ENCODE measurements at regions not wholly inside any gene's neighbourhood (a gene's known extent, or its start where the extent isn't known, plus 50 kb on each side); places are given as distances from the start of the nearest gene placed in this dataset.
A peak's percentile ranks its signal among the peaks of the same experiment; 100 is the strongest.
"Not testable (repeated sequence)": the region's sequence is repeated elsewhere in the genome, so short reads cannot be mapped to it uniquely, and the experiment has no call there.

DNA sequence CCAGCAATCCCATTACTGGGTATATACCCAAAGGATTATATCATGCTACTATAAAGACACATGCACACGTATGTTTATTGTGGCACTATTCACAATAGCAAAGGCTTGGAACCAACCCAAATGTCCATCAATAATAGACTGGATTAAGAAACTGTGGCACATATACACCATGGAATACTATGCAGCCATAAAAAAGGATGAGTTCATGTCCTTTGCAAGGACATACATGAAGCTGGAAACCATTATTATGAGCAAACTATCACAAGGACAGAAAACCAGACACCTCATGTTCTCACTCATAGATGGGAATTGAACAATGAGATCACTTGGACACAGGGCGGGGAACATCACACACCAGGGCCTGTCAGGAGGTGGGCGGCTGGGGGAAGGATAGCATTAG, 92.8 kb upstream of the SLC1A3 start:
- not testable (repeated sequence) for H3K27ac ChIP-seq; DNase-seq (ENCODE audit: low read depth, low spot score)

- no peak overlapping the region for H3K27ac ChIP-seq
- no peak for DNase-seq (ENCODE audit: low read depth, low spot score)
These were observed 86.5 kb upstream of the SLC1A3 start for GRCh38 chr5:36519881-36520280.

GRCh38 chr5:36521219-36521618, 85.2 kb upstream of the SLC1A3 start:
- no peak overlapping the region for H3K27ac ChIP-seq
- DNase-seq (ENCODE audit: low read depth, low spot score): no peak

- H3K27ac ChIP-seq: no peak overlapping the region
- no peak for DNase-seq (ENCODE audit: low read depth, low spot score)
These were observed 84.3 kb upstream of the SLC1A3 start for GRCh38 chr5:36521838-36522745.

- H3K27ac ChIP-seq: no peak overlapping the region
- no peak for DNase-seq (ENCODE audit: low read depth, low spot score)
These were observed 83.7 kb upstream of the SLC1A3 start for GRCh38 chr5:36522746-36523065.

GRCh38 chr5:36523450-36523849, 83.0 kb upstream of the SLC1A3 start:
- H3K27ac ChIP-seq: no peak overlapping the region

GRCh38 chr5:36523926-36524325, 82.5 kb upstream of the SLC1A3 start:
- H3K27ac ChIP-seq: no peak overlapping the region
- no peak for DNase-seq (ENCODE audit: low read depth, low spot score)

More at GRCh38 chr5:36523450-36523849, 83.0 kb upstream of the SLC1A3 start:
- no peak for DNase-seq (ENCODE audit: low read depth, low spot score)

DNA sequence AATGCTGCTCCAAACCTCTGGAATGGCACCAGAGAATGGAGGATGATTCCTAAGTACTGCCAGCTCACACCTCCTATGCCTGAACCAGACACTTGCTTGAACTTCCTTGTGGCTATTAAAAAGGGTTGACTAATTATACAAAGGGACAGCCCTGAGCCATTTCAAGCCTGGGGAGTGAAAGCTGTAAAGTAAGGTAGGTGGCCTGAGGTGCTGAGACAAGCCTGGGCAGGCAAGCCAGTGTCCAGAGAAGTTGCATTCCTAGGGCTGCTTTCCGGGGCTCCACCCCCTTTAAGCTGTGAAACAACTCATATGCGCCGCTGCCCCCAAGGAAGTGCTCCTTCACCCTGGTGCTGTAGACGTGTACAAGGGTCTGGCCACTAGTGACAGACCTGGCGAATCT, 79.9 kb upstream of the SLC1A3 start:
- peak; percentile 68 for DNase-seq (ENCODE audit: low read depth, low spot score)
- H3K27ac ChIP-seq: no peak overlapping the region

GRCh38 chr5:36528588-36528987, 77.8 kb upstream of the SLC1A3 start:
- H3K27ac ChIP-seq: peak overlapping the region; percentile 27
- no peak for DNase-seq (ENCODE audit: low read depth, low spot score)

DNA sequence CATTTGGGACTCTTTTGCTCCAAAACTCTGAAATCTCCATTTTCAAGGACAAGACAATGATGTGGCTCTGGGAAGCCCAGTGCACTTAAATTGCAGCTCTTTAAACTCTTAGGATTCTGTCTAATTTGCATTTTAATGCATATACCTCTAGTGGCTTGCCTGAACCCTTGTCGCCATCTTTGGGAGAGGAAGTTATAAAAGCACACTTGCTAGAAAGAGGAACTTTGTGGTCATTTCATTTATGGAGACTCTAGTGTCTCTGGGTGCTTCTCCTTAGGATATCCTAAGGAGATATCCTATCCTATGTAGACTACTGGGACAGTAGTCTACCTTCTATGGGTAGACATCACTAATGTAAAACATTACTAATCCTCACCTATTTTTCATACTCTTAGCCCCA, 77.3 kb upstream of the SLC1A3 start:
- DNase-seq (ENCODE audit: low read depth, low spot score): no peak
- H3K27ac ChIP-seq: peak overlapping the region; percentile 27

DNA sequence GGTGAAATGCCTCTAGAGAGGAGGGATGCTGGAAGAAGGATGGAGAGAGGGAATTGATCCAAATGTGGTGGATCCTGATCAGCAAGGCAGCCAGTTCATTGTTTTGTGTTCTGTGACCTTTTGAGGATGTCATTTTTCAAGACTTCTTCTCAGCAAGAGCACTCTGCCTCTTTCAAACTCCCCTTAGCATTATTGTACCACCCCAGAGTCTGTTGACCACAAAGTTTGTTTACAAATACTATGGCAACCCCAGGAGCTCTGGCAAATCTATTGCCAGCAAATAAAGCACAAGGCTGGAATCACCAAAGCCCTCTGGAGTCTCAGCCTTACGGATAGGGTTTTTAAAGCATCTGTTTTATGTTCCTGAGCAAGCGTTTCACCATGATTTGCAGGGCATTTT, 76.2 kb upstream of the SLC1A3 start:
- no peak overlapping the region for H3K27ac ChIP-seq
- DNase-seq (ENCODE audit: low read depth, low spot score): no peak

- DNase-seq (ENCODE audit: low read depth, low spot score): no peak
- H3K27ac ChIP-seq: no peak overlapping the region
These were observed 75.0 kb upstream of the SLC1A3 start for GRCh38 chr5:36531401-36531800.

- H3K27ac ChIP-seq: no peak overlapping the region
- DNase-seq (ENCODE audit: low read depth, low spot score): no peak
These were observed 71.0 kb upstream of the SLC1A3 start for GRCh38 chr5:36535378-36535777.

- H3K27ac ChIP-seq: no peak overlapping the region
These were observed 70.4 kb upstream of the SLC1A3 start for GRCh38 chr5:36535859-36536615.

GRCh38 chr5:36536616-36537005, 69.8 kb upstream of the SLC1A3 start:
- DNase-seq (ENCODE audit: low read depth, low spot score): no peak
- no peak overlapping the region for H3K27ac ChIP-seq

More at GRCh38 chr5:36535859-36536615, 70.4 kb upstream of the SLC1A3 start:
- DNase-seq (ENCODE audit: low read depth, low spot score): no peak

GRCh38 chr5:36537724-36538123, 68.7 kb upstream of the SLC1A3 start:
- no peak overlapping the region for H3K27ac ChIP-seq
- no peak for DNase-seq (ENCODE audit: low read depth, low spot score)

GRCh38 chr5:36552651-36553393, 53.6 kb upstream of the SLC1A3 start:
- H3K27ac ChIP-seq: no peak overlapping the region
- DNase-seq (ENCODE audit: low read depth, low spot score): no peak

- DNase-seq (ENCODE audit: low read depth, low spot score); H3K27ac ChIP-seq: not testable (repeated sequence)
These were observed 51.4 kb upstream of the SLC1A3 start for GRCh38 chr5:36555035-36555434.

Data from epithelial cell of prostate (primary cell).